Mesenteric fat pad (tissue), 1 donor: ENCODE measurements at regions not wholly inside any gene's neighbourhood (a gene's known extent, or its start where the extent isn't known, plus 50 kb on each side); places are given as distances from the start of the nearest gene placed in this dataset.

ENCODE experiments used
- DNase-seq: peaks from one replicate; pipeline ENCODE4 v3.0.0-alpha.2; 2020; ENCODE audit warnings: low spot score
- donor health status: DM: yes; HTN: yes; CAD: no.

DNA sequence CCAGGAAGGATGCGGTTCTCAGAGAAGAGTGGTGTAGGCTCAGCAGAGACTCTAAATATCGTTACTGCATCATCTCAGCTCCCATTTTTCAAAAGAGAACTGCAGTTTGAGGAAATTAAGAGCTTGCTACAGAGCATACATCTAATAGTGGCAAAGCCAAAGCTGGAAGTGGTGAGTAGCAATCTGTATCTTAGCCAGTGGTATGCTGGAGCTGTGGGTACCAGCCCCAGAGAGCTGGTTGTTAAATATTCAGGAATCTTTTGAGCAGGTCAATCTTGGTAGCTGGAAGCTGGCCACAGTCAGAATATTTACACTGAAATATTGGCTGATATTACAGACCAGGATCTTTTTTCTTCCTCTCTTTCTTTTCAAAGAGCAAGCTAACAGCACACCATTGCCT lies 88.4 kb upstream of the STEAP1B start:
- no peak for DNase-seq

DNA sequence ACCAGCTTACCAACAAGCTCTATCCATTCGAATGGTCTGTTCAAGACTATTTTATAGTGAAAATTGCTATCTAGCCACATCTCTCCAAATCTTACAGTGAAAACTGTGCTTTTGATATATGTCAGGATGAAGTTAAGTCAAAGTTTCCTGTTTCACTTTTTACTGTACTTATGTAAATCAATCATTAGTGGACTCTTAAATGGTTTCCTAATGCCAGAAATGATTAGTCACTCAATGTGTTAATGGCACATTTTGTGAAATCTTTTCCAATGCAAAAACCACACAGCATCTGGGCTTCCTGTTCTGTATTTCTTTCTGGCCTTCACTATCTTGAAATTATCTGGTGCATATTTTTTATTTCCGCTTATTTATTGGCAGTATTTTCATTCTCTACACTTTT lies 87.3 kb upstream of the STEAP1B start:
- DNase-seq, result no peak

DNA sequence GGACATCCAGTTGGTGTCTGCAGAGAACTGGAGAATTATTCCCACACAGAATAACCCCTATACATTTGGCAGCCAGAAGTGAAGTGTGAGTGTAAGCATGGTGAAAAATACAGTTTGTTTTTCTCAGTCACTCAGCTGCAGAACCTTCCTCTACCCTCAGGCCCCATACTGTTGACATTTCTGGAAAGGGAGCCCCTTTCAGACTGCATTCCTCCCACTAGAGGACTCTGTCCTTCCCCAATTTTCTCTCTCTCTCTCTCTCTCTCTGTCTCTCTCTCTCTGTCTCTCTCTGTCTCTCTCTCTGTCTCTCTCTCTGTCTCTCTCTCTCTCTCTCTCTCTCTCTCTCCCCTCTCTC lies 86.8 kb upstream of the STEAP1B start:
- DNase-seq, result no peak

DNA sequence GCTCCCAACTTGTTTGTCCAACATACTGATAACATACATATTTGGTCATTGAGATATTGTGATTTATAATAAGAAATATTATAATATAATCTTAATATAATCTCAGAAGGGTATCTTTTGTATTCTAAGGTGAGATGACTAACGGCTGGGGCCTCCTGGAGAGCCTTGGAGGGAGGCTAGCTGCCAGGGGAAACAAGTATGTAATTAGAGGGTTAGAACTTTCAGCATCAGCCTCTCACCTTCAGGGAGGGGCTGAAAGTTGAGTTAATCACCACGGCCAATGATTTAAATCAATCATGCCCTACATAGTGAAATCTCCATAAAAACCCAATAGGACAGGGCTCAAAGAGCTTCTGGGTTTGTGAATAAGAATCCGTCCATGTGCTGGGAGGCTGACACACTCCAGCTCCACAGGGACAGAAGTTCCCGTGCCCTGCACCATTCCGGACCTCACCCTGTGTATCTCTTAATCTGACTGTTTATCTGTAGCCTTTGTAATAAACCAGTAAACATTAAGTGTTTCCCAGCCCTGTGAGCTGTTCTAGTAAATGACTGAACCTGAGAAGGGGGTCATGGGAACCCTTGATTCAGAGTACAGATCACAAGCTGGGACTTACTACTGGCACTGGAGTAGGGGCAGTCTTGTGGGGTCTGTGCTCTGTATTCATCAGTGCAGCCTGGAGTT lies 86.3 kb upstream of the STEAP1B start:
- no peak for DNase-seq

DNA sequence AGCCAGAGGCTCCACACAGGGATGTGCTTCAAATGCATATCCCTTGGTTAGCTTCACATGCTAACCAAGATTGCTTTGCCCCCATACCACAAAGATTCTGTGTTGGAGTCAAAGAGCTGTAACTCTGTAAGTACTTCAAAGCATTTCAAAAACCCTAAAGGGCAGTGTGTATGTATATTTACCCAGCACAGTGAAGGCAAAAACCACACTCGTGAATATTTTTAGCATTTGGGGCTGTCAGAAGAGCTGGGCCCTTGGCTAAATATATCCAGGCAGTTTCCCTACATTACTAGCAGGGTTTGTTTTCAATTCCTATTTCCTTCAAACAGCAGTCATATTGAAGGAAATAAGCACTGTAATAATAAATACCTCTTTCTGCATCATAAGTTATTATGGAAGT lies 84.2 kb upstream of the STEAP1B start:
- DNase-seq, result no peak

DNA sequence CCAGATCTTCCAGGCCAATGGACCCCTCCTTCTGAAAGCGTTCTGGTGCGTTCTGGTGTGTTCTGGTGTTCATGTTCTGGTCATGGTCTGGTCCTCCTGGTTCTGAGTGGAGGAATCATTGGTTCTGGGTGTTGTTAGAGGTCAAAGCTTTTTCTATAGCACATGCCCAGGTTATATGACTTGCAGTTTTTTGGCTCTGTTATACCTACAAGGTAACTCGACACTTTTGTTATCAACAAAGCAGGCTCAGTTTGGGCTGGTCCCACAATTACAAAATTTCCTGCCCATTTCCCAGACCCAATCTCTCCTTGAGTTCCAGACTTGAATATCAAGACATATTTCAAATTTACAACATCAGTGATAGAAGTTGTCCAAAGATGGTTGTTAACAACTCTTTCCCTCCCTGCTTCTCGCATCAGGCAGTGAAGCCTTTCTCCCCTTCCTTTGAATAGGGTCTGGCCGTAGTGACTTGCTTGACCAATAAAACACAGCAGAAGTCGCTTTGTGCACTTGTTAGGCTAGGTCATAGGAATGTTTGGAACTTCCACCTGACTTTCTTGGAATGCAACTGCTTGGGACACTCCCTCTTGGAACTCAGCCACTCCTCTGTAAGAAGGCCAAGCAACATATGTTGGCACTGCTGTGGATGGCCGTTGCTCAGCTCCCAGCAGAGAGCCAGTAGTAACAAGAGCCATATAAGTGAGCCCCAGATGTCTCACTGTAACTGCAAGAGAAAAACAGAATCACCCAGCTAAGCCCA lies 83.1 kb upstream of the STEAP1B start:
- no peak for DNase-seq

DNA sequence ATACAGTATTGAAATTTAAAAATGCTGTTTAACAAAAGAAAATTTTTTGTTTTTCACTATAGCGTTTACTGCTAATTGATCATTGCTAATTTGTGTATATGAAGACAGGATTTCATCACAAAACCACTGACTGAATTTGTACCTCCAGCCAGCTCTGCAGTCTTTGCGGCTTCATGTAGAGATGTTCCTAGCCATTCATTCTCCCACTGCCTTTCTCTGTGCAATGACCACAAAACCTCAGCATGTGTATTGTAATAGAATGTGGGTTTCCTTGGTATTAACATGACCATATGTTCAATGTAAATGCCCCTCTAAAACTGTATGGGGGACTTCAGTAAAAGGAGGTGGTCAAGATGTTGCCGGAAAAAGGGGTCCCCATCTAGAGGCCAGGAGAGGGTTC lies 81.1 kb upstream of the STEAP1B start:
- DNase-seq, result no peak

DNA sequence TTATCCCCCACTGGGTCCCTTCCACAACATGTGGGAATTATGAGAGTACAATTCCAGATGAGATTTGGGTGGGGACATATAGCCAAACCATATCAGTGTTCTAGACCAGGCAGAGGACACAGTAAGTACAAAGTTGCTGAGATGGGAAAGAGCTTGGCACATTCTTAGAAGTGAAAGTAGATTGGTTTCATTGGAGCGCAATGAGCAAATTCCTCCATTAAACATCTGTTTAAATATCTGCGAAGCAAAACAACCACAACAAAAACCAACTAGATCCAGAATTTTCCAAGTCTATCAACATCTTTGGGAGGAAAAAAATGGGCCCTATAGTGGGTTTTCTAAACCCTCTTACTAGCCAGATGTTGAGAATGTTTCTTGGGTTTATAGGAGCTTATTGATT lies 80.0 kb upstream of the STEAP1B start:
- no peak for DNase-seq

DNA sequence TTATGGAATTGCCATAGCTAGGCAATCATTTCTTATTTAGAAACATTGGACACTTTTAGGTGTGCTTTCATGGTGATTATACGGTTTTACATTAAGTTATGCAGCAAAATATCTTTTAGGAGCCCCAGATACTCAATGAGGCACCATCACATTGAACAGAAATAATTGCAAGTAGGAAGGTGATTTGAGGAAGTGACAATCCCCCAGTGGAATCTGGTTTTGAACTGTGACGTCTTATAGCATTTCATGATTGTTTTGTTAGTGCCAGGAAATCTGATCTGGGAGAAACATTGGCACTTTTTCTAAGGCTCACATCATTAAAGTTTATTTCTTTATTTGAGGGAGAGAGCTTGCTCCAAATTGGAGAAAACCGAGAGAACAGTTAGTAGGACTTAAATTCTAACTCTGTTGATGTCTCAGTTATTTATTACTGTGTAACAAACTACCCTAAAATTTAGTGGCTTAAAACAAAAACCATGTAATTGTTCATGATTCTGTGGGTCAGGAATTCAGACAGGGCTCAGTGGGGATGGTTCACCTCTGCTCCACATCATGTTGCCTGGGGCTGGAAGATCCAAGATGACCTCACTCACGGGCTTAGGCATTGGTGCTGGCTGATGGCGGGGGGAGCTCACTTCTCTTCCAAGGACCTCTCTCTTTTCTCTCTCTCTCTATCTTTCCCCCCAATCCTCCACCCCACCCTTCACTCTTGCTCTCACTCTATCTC lies 78.2 kb upstream of the STEAP1B start:
- DNase-seq, result no peak

DNA sequence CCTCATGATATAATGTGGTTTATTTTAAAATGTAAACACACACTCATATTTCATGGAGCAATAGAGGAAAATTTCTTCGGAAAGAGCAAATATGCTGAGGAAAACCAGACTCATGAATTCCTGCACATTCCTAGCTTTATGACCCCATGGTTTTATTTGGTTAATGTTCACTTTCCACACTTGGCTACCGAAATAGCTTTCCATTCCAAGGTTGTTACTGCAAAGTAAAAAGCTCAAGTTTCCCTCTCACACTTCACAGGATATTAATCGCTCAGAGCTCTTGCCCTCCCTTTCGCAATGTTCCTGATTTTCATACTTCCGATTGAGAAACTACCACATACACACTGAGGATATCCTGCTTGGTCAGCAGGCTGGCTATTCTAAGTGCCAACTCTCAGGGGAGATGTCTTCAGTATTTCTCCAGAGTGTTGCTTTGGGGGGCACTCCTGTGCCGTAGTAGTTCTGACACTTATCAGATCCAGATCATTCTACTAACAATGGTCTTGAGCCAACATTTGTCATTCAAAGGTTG lies 77.5 kb upstream of the STEAP1B start:
- DNase-seq, result no peak

DNA sequence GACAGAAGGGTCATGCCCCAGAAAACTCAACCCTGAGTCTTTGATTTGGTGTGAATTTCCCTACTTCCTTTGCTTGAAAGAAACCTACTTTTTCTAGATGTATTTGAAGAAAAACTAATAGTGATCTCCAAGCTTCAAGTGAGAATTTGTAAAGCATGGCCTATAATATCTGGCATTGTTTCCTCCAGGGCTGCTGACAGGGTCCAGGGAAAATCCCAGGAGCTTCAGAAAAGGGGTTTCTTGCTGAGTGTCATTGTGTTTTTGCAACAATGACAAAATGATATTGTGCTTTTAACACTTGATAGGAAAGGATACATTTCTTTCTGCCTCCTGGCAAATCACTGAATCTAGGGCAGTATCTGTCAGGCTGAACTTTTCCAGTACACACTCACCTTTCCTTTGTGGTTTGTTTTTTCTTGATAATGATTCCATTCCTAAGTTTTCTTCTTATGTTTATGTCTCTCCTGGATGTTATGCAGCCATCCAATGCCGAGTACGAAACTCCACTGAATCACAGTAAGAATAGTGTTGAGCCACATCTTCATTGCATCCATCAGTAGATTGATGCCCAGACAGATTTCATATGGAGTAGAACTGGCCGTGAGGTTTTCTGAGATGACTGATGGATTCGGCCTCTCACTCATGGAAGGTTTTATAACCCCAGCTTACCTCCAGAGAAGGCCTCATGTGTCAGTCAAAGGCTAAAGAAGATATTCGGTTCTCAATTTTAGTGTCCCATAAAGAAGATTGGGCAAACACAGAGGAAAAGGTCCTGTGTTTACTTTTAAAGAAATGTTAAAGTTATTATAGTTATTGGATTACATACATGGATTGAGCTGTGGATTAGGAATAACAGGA lies 76.9 kb upstream of the STEAP1B start:
- no peak for DNase-seq

DNA sequence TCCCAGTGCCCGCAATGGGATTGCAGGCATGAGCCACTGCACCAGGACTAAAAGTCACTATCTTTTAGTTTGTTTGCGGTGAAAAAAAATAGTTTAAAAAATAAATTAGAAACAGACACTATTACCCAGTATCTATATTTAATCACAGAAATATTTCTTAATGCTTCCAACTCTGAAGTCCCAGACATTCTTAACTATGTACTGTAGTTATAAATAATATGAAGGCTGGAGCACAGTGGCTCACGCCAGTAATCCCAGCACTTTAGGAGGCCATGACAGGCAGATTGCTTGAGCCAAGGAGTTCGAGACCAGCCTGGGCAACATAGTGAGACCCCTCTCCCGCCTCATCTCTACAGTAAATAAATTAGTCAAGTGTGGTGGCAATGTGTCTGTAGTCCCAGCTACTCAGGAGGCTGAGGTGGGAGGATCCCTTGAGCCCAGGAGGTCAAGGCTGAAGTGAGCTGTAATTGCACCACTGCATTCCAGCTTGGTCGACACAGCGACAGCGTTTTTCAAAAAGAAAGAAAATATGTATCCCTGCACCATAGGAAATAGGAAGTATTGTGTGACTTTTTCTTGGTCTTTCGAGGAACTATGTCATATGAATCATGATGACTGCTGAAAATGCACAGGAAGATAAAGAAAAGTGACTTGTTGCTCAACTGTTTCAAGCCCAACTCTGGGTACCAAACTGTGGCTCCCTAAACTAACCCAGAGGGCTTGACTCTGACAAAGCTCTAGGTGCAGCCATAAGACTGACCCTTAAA lies 74.9 kb upstream of the STEAP1B start:
- DNase-seq, result no peak

DNA sequence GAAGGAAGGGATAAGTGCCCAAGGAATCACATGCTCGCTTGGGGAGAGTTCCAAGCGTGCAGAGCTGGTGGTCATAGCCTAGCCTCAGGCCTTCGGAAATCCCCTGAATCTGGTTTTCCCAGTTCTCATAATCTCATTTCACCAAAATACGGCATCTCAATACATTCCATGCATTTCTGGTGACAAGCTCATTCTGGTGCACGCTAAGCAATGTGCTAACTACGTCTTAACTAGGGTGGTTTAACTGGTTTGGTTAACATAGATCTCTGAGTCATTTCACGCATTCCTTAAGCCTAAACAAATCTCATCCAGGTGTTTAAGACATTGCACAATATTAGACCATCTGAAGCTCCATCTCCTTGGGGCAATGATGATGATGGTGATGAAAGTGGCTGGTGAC lies 72.9 kb upstream of the STEAP1B start:
- DNase-seq, result no peak

DNA sequence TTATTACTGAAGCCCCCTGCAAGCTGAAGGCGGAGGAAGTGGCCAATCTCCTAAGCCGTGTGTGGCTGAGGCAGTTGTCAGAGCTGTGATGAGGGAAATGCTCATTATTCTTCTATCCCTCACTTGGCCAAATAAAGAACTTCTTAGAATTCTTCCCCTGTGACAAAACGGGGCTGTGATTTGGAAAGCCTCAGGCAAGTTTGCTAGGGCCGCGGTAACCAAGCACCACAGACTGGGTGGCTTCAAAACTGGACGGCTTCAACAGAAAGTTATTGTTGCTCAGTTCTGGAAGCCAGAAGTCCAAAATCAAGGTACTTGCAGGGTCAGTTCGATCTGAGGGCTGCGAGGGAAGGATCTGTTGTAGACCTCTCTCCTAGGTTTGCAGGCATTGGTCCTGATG lies 72.3 kb upstream of the STEAP1B start:
- no peak for DNase-seq

DNA sequence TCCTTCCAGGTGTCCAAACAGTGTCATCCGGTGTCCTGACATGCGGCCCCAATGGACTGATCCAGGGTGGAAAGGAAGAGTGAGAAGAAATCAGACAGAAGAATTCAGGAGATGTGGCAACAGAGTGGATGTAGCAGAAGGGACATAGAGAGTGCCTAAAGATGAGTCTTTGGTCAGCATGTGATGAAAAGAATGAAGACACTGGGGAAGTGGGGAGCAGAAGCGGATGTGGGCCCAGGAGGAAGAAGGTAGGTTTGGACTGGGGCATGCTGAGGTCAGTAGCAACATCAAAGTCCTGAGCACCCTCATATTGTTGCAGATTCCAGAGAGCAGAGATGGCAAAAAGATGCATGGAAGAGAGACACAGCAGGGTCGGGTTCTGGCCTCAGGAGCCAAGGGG lies 71.8 kb upstream of the STEAP1B start:
- DNase-seq, result no peak

DNA sequence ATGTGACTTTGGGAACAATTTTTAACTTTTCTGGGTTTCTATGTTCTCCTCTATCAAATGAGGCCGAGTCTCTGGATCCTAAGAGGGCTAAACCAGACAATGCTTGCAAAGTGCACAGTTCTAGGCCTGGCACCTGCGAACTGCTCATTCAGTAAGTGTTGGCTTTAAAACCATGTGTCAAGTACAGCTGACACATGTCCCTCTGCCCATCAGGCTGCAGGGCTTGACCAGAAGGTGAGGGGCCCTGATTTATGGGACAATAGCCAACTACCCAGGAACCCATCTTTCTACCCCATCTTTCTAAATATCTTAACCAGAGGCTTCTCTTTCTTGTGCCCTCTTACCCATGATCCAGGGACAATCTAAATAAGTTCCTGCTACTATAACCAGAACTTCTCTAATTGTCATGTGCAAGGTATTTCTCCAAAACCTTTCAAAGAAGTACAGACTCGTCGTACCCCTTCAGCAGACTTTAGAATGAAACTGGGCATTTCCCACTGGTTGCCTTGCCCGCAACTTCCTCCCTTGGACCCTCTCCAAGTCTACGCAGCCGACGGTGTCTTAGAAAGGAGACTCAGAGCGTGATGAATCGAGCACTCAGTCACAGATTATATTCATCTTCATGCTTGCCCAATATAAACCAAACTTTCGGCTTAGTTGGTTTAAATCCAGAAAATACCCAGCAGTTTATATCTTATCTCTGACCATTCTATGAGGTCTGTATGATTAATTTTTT lies 69.8 kb upstream of the STEAP1B start:
- no peak for DNase-seq

DNA sequence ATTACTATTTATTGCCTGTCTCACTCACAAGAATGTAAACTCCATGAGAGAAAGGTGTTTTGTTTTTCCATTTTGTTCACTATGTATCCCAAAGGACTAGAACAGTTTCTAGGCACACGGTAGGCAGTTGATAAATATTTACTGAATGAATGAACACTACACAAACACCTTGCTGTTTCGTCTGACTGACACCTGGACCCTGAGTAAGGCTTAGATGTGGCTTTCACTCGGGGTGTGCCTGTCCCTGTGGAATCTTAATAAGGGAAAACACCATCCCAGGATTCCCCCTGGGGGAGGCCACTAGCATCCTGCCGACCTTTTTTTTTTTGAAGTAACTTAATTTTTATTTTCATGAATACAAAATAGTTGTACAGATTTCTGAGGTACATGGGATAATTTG lies 66.6 kb upstream of the STEAP1B start:
- no peak for DNase-seq

DNA sequence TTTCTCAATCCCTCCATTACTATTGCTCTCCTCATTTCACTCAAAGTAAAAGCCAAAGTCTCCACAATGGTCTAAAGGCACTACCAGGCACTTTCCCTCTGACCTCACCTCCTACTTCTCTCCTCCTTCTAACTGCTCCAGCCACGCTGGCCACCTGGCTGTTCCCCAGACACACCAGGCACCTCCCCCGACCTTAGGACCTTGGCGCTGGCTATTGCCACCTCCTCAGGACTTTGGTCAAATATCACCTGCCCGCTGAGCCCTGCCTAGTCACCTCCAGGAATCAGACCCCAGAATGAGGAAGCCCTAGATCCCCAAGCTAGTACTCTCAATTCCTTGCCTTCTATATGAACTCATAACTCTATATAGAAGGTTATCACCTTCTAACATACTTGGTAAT lies 66.2 kb upstream of the STEAP1B start:
- no peak for DNase-seq

DNA sequence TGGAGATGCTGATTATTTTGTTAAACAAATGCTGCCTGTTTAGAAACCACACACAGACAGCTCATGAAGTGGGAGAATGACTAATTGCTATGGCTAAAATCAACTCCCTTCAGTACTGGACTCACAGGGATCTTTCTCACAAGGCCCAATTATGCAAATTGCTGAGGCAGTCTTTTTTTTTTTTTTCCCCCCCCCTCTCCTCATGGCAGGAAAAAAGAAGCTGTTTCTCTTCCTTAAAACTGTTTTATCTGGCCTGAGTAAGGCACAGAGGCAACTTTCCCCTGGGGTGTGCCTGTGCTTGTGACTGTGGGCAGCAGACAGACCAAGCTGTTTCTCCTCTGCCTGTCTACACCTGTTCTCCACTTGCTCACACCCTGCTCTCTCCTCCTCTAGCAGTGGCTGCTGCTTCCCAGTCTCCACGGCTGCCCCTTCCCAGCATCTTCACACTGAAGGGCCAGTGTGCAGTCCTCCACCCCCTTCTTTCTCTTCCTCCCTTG lies 65.4 kb upstream of the STEAP1B start:
- DNase-seq, result no peak
